GM10248 (cell line): ENCODE measurements at regions not wholly inside any gene's neighbourhood (a gene's known extent, or its start where the extent isn't known, plus 50 kb on each side); places are given as distances from the start of the nearest gene placed in this dataset.

Source experiments
- CTCF ChIA-PET: fragments of 300-600 bp; sonication (Branson Sonifier 250); formaldehyde crosslinking; extraction: SDS; loops from one replicate; lab custom pipeline; 2021; ENCODE audit warnings: antibody characterized with exemption; lab: Yijun Ruan, JAX
- POLR2A ChIA-PET: fragments of 350-650 bp; sonication (Branson Sonifier 250); formaldehyde crosslinking; extraction: SDS; loops from one replicate; lab custom pipeline; 2020; ENCODE audit warnings: antibody characterized with exemption; lab: Yijun Ruan, JAX
- DNase-seq: peaks from one replicate; pipeline ENCODE4 v3.0.0; 2012; ENCODE audit errors: extremely low spot score
- TF ChIP-seq, protein P1 (sequence below): IDR thresholded peaks from 2 replicates; pipeline ENCODE4 v1.5.1; 2012; ENCODE audit warnings: mild to moderate bottlenecking, low read depth; ENCODE audit errors: extremely low read depth, missing control alignments, control extremely low read depth

DNA sequence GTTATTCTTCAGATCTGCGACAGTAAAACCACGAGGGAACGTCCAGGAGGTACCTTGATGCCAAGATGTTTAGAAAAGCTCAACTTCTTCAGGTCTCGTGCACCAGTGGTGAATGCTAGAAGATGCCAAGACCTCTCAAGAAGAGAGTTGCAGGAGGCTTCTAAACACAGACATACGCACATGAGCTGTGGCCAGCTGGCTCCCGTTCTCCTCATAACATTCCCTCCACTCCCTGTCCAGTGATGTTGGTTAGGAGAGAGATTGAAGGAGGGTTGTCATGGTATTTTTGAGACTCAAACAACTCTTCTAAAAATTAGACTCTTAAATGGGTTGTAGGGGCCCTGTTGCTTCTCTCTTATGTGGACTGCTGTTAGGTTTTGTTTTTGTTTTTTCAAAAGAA is 184.3 kb downstream of the QDPR start:
- ChIA-PET CTCF (interaction anchor here (1.3 kb wide), 1 partner anchor 7 kb away, joined by 3 read pairs; no protein-coding TSS in a partner anchor), POLR2A (no interaction called here)
- DNase-seq, result no peak
- TF ChIP-seq, protein P1, sequence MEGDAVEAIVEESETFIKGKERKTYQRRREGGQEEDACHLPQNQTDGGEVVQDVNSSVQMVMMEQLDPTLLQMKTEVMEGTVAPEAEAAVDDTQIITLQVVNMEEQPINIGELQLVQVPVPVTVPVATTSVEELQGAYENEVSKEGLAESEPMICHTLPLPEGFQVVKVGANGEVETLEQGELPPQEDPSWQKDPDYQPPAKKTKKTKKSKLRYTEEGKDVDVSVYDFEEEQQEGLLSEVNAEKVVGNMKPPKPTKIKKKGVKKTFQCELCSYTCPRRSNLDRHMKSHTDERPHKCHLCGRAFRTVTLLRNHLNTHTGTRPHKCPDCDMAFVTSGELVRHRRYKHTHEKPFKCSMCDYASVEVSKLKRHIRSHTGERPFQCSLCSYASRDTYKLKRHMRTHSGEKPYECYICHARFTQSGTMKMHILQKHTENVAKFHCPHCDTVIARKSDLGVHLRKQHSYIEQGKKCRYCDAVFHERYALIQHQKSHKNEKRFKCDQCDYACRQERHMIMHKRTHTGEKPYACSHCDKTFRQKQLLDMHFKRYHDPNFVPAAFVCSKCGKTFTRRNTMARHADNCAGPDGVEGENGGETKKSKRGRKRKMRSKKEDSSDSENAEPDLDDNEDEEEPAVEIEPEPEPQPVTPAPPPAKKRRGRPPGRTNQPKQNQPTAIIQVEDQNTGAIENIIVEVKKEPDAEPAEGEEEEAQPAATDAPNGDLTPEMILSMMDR, result no peak

DNA sequence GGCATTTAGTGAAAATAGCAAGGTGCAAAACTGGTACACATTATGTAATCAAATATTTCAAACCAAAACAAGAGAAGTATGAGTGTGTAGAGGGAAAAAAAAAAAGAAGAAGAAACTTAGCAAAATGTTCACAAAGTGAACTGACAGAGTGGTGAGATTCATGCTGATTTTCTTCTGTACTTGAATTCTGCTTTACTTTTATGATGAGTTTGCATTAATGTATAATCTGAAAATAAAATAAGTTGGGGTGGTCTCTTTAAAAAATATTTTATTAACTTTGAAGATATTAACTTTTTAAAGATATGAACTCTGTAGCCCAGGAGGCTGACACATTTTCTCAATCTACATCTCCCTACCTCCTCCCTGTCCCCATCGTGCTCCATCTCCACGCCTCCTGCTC is 185.1 kb downstream of the QDPR start:
- ChIA-PET POLR2A (no interaction called here), CTCF (no interaction called here)
- no peak for DNase-seq
- TF ChIP-seq, protein P1, result no peak

DNA sequence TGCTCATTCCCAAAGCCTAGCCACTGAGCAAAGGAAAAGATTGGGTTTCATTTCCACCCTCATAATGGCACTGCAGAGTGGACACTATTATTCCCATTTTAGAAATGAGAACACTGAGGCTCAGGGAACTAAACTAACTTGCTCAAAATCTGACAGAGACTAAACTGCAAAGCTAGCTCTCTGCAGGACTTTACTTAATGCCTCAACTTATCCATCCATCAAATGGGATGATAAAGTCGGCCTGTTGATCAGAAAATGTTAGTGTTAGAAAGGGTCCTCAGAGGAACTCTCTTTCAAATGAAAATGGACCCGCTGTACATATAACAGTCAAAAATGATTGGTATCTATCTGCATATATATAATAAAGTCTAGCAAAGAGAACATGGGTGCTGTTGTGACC is 186.8 kb downstream of the QDPR start:
- ChIA-PET CTCF (interaction anchor here (1.0 to 4.1 kb wide), 10 partner anchors 10 to 1034 kb away, joined by 3 to 24 read pairs (median 5); no protein-coding TSS in a partner anchor), POLR2A (no interaction called here)
- no peak for DNase-seq
- TF ChIP-seq, protein P1, result no peak

DNA sequence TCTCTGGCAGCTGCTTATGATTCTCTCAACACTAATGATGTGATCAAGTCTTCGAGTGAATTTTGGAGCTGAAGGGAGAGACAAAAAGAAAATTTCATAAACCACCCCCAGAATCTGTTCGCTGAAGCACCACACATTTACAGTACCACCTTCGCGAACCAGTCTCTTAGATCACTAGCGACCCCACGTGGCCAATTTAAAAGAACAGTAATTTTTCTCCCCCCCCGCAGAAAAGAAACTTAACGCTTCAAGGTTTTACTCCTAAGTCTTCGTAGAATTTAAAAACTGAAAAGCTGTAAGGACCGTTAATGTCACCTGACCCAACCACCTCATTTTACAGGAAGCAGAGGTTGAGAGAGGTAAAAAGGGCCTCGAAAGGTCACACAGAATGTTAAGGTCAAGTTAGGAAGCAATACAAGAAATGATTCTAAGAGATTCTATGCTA is 187.5 kb downstream of the QDPR start:
- CTCF ChIA-PET, result interaction anchor here (1.0 to 4.1 kb wide), 13 partner anchors 9 to 1036 kb away, joined by 4 to 24 read pairs (median 5); no protein-coding TSS in a partner anchor
- POLR2A ChIA-PET, result no interaction called here
- TF ChIP-seq, protein P1, result no peak
- peak; percentile 22 for DNase-seq

DNA sequence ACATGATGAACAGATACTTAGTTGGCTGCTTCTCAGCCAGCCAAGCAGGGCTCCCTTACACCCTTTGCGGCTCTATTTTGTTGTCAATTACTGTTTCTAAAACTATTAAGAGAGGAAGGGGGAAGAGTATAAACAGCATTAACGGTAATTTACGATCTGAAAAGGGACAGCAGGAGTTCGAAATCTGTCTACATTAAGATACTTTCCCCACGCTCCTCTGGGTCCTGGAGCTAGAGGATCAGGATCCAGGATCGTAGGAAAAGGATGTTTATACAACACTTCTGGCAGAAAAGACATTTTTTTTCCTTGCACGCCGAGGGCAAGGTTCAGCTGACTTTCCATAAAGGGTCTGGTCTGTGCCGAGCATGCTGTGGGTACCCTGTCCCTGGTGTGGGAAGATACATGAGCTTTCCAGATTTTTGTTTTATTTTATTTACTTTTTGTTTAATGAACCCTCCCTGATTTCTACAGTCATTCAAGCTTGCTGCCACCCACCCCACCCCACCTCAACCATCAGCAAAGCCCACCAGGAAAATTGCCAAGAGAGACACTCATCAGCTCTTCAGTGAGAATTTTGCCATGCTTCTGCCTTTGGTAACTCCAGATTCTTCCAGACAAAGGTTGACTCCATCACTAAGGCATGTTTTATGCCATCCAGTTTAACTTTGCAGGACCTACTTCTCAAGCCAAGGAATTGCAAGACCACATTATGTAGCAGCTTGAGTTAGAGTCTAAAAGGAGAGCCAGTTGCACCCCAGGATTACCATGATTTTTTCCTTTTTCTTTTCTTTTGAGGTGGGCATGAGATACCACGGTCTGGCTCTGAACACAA is 188.1 kb downstream of the QDPR start:
- ChIA-PET CTCF (interaction anchor here (0.8 to 4.1 kb wide), 14 partner anchors 8 to 1035 kb away, joined by 3 to 24 read pairs (median 4); no protein-coding TSS in a partner anchor), POLR2A (interaction anchor here (0.6 kb wide), 1 partner anchor 9 kb away, joined by 4 read pairs; no protein-coding TSS in a partner anchor)
- DNase-seq, result no peak
- TF ChIP-seq, protein P1, result no peak

DNA sequence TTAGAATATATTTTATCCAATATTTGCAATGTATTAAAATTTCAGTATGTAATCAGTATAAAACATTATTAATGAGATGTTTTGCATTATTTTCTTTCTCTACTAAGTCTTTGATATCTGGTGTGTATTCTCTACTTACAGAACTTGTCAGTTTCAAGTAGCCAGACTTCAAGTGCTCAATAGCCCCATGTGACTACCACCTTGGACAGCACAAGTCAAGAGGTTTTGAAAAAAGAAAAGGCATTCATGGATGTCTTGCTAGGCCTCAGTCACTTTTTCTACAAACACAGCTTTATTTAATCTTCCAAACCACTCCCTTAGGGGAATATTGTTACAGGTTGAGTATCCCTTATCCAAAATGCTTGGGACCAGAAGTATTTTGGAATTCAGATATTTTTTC is 189.4 kb downstream of the QDPR start:
- no peak for DNase-seq
- ChIA-PET CTCF (interaction anchor here (1.6 to 4.1 kb wide), 3 partner anchors 525 to 1034 kb away, joined by 4 to 24 read pairs (median 7); no protein-coding TSS in a partner anchor), POLR2A (no interaction called here)
- TF ChIP-seq, protein P1, result no peak
